DLD1 (cell line): ENCODE measurements at regions not wholly inside any gene's neighbourhood (a gene's known extent, or its start where the extent isn't known, plus 50 kb on each side); places are given as distances from the start of the nearest gene placed in this dataset.

ENCODE experiments used
- in situ Hi-C: cut with HindIII; loops from 2 replicates; pipeline ENCODE4 v1.10.0; 2017; ENCODE audit warnings: low sequenced_read_pairs

GRCh38 chr2:46850742-46851141 is 64.9 kb downstream of the MCFD2 start:
- in situ Hi-C loops = loop anchor here (25.0 kb wide), 1 partner anchor 188 kb away; no protein-coding TSS in a partner anchor

- in situ Hi-C loops = loop anchor here (25.0 kb wide), 1 partner anchor 188 kb away; no protein-coding TSS in a partner anchor
Observed at GRCh38 chr2:46849721-46850556, 65.7 kb downstream of the MCFD2 start.

DNA sequence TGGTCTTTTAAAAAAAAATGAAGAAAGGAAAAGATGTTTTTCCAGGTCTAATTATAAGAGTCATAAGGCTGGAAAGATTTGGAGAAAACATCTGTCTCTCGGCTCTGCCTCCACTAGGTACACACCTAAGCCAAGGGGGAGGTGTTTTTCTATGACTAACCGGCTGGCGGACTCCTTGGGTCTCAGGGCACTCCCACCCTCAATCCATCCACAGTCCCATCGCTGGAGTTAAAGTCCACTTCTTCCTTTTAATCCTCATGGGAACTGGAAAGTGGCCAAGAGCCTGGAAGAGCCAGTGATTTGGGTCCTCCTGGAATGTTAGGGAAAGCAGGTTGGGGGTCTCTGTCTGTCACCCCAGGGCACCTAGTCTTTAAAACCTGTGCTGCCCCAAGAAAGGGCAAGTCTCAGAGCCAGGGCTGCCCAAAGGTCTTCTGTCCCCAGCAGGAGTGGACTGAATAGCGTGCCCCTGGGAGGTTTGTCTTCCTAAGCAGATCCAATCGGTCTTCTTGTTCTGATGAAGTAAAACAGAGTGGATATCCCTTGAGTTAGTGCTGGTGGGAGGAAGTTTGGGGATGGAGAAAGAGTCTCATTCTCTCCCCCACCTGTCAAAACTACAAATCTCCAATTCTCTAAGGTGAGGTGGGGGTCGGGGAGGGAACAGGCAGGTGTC is 66.4 kb downstream of the MCFD2 start:
- in situ Hi-C loops = no loop called here

GRCh38 chr2:46848447-46848846 is 67.2 kb downstream of the MCFD2 start:
- in situ Hi-C loops = no loop called here

- in situ Hi-C loops = no loop called here
Observed at GRCh38 chr2:46847726-46848412, 67.7 kb downstream of the MCFD2 start.

DNA sequence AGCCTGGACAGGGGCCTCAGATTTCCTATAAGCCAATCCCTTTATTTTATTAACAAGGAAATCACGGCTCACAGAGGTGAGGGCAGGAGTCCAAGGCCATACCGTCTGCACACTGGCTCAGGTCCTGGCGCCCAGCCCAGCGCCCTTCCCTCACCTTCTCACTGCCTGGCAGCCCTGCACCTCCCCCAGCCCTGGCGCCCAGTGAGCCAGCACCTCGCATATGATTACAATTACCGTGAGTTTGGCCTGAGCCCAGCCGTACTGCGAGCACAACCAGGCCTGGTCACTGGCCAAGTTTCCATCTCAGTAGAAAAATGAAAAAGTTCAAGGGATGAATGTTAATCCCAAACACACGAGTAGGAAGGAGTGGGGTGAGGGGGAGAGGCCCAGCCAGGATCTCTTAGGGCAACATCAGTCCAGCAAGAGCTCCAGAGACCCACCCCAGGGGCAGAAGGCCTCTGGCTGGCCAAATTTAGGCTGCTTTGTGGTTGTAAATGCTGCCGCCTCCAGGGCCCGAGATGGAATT is 68.4 kb downstream of the MCFD2 start:
- in situ Hi-C loops = no loop called here

DNA sequence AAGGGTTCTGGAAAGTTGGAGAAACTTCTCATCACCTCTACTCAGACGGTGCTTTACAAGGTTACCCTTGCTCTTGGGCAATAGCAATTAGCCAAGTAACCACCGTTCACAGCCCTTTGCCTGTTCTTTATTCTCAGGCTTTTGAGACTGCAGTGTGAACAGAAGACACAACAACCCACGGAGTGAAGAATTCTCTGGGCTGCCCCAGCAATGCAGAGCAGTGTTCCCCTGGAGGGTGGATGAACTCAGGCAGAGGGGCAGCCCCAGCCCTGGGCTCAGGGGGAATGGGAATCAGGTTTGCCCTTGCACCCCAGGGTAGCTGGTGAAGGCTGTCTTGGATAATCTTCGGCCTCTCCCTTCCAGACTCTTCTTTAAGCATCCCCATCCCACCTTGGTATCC is 69.1 kb downstream of the MCFD2 start:
- in situ Hi-C loops = no loop called here

DNA sequence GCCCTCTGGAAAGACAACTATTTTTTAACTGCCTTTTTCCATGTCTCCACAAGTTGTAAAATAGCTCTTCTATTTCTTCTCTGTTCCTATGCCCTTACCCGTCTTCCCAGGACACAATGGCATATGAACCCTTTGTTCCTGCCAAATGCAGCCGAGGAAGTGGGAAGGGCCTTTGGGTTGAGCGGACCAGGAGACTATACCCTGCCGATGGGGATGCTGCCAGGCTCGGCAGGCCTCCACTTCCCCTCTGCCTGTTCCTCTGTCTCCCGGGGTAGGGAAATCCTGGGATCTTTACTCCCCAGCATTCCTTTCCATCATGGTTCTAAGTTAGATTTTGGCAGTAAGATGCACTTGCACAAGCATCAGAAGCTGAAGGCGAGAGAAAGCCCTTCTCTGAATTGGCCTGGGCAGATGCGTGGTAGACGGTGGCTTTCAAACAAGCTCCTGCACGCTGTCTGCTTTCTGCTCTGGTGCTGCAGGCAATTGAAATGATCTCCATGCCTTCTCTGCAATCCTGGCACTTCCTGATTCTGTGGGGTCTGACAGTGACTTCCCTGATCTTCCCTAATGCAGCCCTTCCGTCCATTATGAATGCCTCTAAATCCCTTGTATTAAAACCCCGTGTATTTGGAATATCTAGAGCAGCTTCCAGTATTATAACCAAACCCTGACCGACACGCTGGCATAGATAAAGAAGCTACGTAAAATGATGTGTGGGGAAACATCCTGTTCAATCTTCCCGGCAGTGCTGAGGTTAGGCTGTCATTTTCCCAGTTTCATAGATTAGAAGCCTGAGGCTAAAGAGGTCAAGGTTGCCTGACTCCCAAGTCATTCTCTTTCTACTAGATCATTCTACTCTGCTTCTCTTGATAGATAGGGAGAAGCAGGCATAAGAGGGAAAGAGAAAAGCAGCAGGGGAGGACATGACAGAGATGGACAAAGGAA is 69.8 kb downstream of the MCFD2 start:
- in situ Hi-C loops = no loop called here

- in situ Hi-C loops = no loop called here
Observed at GRCh38 chr2:46844443-46844842, 71.2 kb downstream of the MCFD2 start.

- in situ Hi-C loops = no loop called here
Observed at GRCh38 chr2:46844034-46844433, 71.6 kb downstream of the MCFD2 start.

GRCh38 chr2:46843316-46843715 is 72.3 kb downstream of the MCFD2 start:
- in situ Hi-C loops = no loop called here

- in situ Hi-C loops = no loop called here
Observed at GRCh38 chr2:46842876-46843275, 72.7 kb downstream of the MCFD2 start.

- in situ Hi-C loops = no loop called here
Observed at GRCh38 chr2:46841621-46842020, 74.0 kb downstream of the MCFD2 start.

GRCh38 chr2:46839045-46839444 is 76.6 kb downstream of the MCFD2 start:
- in situ Hi-C loops = no loop called here

DNA sequence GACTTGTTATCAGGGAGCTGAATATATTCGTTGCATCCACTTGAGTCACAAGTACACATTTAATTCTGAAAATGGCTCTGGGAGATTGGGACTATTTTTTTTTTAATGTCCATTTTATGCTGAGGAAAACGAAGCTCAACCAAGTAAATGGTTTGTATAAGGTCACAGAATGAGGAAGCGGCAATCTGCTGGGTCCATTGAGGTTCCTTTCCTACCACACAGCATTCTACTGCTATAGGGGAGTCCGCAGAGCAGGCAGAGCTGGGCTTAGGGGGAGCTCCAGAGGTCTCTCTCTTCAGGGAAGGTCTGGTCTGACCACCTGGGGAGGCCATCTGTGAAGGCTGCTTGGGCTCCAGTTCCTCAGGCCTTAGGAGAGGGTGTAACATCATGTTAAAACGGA is 77.9 kb downstream of the MCFD2 start:
- in situ Hi-C loops = no loop called here

DNA sequence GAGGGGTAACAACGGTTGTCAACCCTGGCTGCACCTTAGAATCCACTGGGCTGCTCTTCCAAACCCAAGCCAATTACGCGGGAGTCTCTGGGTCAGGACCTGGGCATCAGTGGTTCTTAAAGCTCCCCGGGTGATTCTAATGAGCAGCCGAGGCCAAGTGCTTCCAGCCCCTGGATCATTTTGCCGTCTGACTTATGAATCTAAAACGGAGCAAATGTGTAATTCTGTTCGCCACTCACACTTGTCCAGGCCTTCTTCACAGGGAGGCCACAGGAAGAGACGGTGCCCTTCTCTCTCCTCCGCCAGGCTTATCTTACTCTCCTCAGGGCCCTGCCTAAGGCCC is 78.5 kb downstream of the MCFD2 start:
- in situ Hi-C loops = no loop called here

DNA sequence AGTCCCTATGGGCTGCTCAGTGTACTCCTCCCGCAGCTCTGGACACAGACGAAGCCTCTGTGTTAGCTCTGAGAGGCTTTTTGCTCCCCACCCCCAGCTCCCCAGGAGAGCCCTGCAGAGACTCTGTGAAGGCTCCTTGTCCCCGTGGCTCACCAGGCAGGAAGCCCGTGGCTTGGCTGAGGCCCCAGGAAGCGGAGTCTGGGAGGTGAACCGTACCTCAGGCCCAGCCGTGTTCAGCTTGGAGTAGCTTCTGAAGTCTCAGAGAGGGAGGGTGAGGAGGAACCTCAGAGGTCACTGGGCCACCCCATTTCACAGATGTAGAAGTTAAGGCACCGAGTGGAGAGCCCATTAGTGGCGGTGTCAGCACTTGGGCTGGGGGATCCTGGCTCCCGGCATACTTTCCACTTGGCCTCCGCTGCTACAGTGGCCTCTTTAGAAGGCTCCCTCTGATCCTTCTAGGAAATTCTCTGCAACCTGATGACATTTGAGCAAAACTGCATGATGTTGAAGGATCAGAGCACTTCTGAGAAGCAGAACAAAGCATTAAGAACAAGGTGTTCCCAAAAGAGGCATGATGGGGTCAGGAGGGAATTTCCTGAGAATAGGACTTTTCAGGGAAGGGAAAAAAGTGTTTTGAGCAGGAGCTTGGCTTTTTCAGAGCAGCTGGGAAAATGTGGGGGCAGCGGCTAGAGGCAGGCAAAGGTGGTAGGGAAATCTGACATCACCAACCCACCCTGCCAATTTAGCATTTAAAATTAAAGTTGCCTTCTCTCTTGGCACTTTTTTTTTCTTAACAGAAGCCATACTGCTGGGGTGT is 79.1 kb downstream of the MCFD2 start:
- in situ Hi-C loops = no loop called here

GRCh38 chr2:46835520-46835919 is 80.1 kb downstream of the MCFD2 start:
- in situ Hi-C loops = no loop called here

DNA sequence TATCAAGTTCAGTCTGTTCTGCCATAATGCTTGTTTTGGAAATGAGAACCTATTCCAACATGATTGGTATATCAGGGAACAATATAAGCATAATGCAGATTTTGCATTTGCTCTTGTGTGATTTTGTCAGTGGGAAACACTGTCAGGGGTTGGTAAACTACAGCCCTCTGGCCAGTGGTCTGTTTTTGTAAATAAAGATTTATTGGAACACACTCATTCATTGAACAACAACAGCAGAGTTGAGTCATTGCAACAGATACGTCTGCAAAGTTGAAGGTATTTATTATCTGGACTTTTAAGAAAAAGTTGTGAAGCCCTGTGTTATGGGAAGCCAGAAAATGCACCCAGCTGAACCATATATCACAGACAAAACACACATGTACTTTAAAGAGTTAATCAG is 83.1 kb downstream of the MCFD2 start:
- in situ Hi-C loops = no loop called here

DNA sequence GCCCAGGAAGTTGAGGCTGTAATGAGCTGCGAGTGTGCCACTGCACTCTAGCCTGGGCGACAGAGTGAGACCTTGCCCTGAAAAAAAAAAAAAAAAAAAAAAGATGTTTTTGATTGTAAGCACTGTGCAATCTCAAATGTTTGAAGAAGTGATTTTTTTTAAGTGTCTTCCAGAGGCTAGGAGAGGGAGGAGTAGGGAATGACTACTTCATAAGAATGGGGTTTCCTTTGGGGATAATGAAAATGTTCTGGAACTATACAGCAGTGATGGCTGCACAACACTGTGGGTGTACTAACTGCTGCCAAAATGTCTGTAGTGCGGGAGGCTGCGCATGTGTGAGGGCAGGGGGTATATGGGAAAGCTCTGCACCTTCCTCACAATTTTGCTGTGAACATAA is 83.7 kb downstream of the MCFD2 start:
- in situ Hi-C loops = no loop called here
